GM12873 (cell line): ENCODE measurements at regions not wholly inside any gene's neighbourhood (a gene's known extent, or its start where the extent isn't known, plus 50 kb on each side); places are given as distances from the start of the nearest gene placed in this dataset.

Experiments
- CTCF ChIP-seq: IDR thresholded peaks from 2 replicates; pipeline ENCODE4 v1.5.1; 2012; ENCODE audit warnings: low read depth, mild to moderate bottlenecking, moderate library complexity, low read length, control low read depth; ENCODE audit not compliant: insufficient read depth; ENCODE audit errors: missing control alignments

GRCh38 chr18:26677957-26678356, 129.6 kb upstream of the KCTD1 start:
- no peak for TF ChIP-seq CTCF

- no peak for TF ChIP-seq CTCF
Observed at GRCh38 chr18:26667046-26667445, 118.7 kb upstream of the KCTD1 start.

- no peak for TF ChIP-seq CTCF
Observed at GRCh38 chr18:26662996-26663395, 114.6 kb upstream of the KCTD1 start.

- no peak for TF ChIP-seq CTCF
Observed at GRCh38 chr18:26657631-26658581, 109.6 kb upstream of the KCTD1 start.

- peak; percentile 15 for TF ChIP-seq CTCF
Observed at GRCh38 chr18:26656944-26657536, 108.7 kb upstream of the KCTD1 start.

- no peak for TF ChIP-seq CTCF
Observed at GRCh38 chr18:26656431-26656943, 108.1 kb upstream of the KCTD1 start.
